HG03439 (cell line): ENCODE measurements at regions not wholly inside any gene's neighbourhood (a gene's known extent, or its start where the extent isn't known, plus 50 kb on each side); places are given as distances from the start of the nearest gene placed in this dataset.

Experiments
- ATAC-seq: cut with Tn5 transposase; IDR thresholded peaks from one replicate; pipeline ENCODE4 v1.9.1; 2021; ENCODE audit warnings: mild to moderate bottlenecking, moderate library complexity; ENCODE audit not compliant: unreplicated experiment

- ATAC-seq = no peak
These were observed 54.4 kb downstream of the ZNF503 start for GRCh38 chr10:75347186-75347585.

GRCh38 chr10:75345738-75346137 lies 55.8 kb downstream of the ZNF503 start:
- no peak for ATAC-seq

GRCh38 chr10:75344170-75344569 lies 57.4 kb downstream of the ZNF503 start:
- ATAC-seq = no peak

- ATAC-seq = no peak
These were observed 59.2 kb downstream of the ZNF503 start for GRCh38 chr10:75342397-75342796.

GRCh38 chr10:75335983-75336382 lies 65.6 kb downstream of the ZNF503 start:
- no peak for ATAC-seq

GRCh38 chr10:75335191-75335590 lies 66.4 kb downstream of the ZNF503 start:
- ATAC-seq = no peak

- no peak for ATAC-seq
These were observed 66.8 kb downstream of the ZNF503 start for GRCh38 chr10:75334720-75335119.

- ATAC-seq = no peak
These were observed 69.5 kb downstream of the ZNF503 start for GRCh38 chr10:75332081-75332480.

GRCh38 chr10:75331081-75331480 lies 70.5 kb downstream of the ZNF503 start:
- ATAC-seq = no peak

GRCh38 chr10:75329190-75329745 lies 72.3 kb downstream of the ZNF503 start:
- ATAC-seq = no peak

GRCh38 chr10:75326306-75326705 lies 75.3 kb downstream of the ZNF503 start:
- no peak for ATAC-seq

GRCh38 chr10:75319274-75319673 lies 82.3 kb downstream of the ZNF503 start:
- ATAC-seq = no peak

GRCh38 chr10:75314570-75314969 lies 78.8 kb upstream of the COMTD1 start:
- no peak for ATAC-seq

- no peak for ATAC-seq
These were observed 76.7 kb upstream of the COMTD1 start for GRCh38 chr10:75312440-75312839.

- ATAC-seq = no peak
These were observed 69.9 kb upstream of the COMTD1 start for GRCh38 chr10:75305675-75306074.

- ATAC-seq = no peak
These were observed 69.1 kb upstream of the COMTD1 start for GRCh38 chr10:75304741-75305390.

- no peak for ATAC-seq
These were observed 68.6 kb upstream of the COMTD1 start for GRCh38 chr10:75304313-75304712.

- ATAC-seq = no peak
These were observed 67.5 kb upstream of the COMTD1 start for GRCh38 chr10:75303045-75303777.

GRCh38 chr10:75302029-75302428 lies 66.3 kb upstream of the COMTD1 start:
- no peak for ATAC-seq

GRCh38 chr10:75297021-75297599 lies 61.4 kb upstream of the COMTD1 start:
- no peak for ATAC-seq

GRCh38 chr10:75295868-75296441 lies 60.2 kb upstream of the COMTD1 start:
- ATAC-seq = no peak
